HEK293T (cell line): ENCODE measurements at regions not wholly inside any gene's neighbourhood (a gene's known extent, or its start where the extent isn't known, plus 50 kb on each side); places are given as distances from the start of the nearest gene placed in this dataset.
"Not testable (repeated sequence)": the region's sequence is repeated elsewhere in the genome, so short reads cannot be mapped to it uniquely, and the experiment has no call there.

Source experiments
- CTCF ChIA-PET: fragments of 350-600 bp; formaldehyde crosslinking; extraction: SDS; loops from one replicate; lab custom pipeline; 2021; ENCODE audit warnings: antibody characterized with exemption, inconsistent platforms; lab: Yijun Ruan, JAX
- POLR2A ChIA-PET: fragments of 350-600 bp; formaldehyde crosslinking; extraction: SDS; loops from one replicate; lab custom pipeline; 2020; ENCODE audit warnings: antibody characterized with exemption, inconsistent platforms; lab: Yijun Ruan, JAX
- DNase-seq: peaks from one replicate; pipeline ENCODE4 v3.0.0; 2012; ENCODE audit warnings: mixed read lengths; ENCODE audit errors: extremely low spot score
- ARNT ChIP-seq: fragments of 450-650 bp; IDR thresholded peaks from 2 replicates; pipeline ENCODE4 v1.6.1; 2017; ENCODE audit warnings: mild to moderate bottlenecking
- BHLHE40 ChIP-seq: fragments of 450-650 bp; IDR thresholded peaks from 2 replicates; pipeline ENCODE4 v1.6.1; 2016; ENCODE audit warnings: mild to moderate bottlenecking, moderate library complexity, borderline replicate concordance
- CTBP1 ChIP-seq: fragments of 450-650 bp; IDR thresholded peaks from 2 replicates; pipeline ENCODE4 v1.6.1; 2016; ENCODE audit warnings: borderline replicate concordance
- ELF4 ChIP-seq: fragments of 450-650 bp; IDR thresholded peaks from 2 replicates; pipeline ENCODE4 v1.6.1; 2017; ENCODE audit warnings: antibody characterized with exemption
- FOXA1 ChIP-seq: fragments of 450-650 bp; IDR thresholded peaks from 2 replicates; pipeline ENCODE4 v1.6.1; 2016; ENCODE audit warnings: mild to moderate bottlenecking
- FOXK2 ChIP-seq: fragments of 450-650 bp; IDR thresholded peaks from 2 replicates; pipeline ENCODE4 v1.6.1; 2016; ENCODE audit warnings: mild to moderate bottlenecking
- HDGF ChIP-seq: fragments of 450-650 bp; IDR thresholded peaks from 2 replicates; pipeline ENCODE4 v1.6.1; 2017; ENCODE audit warnings: antibody characterized with exemption, borderline replicate concordance
- L3MBTL2 ChIP-seq: fragments of 450-650 bp; conservative IDR thresholded peaks from 2 replicates; pipeline ENCODE4 v1.6.1; 2016; ENCODE audit warnings: mild to moderate bottlenecking
- LEF1 ChIP-seq: fragments of 450-650 bp; IDR thresholded peaks from 2 replicates; pipeline ENCODE4 v1.6.1; 2017; ENCODE audit warnings: mild to moderate bottlenecking, borderline replicate concordance
- NFRKB ChIP-seq: fragments of 450-650 bp; IDR thresholded peaks from 2 replicates; pipeline ENCODE4 v1.6.1; 2016; ENCODE audit warnings: mild to moderate bottlenecking, moderate library complexity
- PKNOX1 ChIP-seq: fragments of 450-650 bp; IDR thresholded peaks from 2 replicates; pipeline ENCODE4 v1.6.1; 2016
- SP1 ChIP-seq: fragments of 450-650 bp; IDR thresholded peaks from 2 replicates; pipeline ENCODE4 v1.6.1; 2017
- SUZ12 ChIP-seq: fragments of 450-650 bp; IDR thresholded peaks from 2 replicates; pipeline ENCODE4 v1.6.1; 2016; ENCODE audit warnings: mild to moderate bottlenecking
- TARDBP ChIP-seq: fragments of 450-650 bp; IDR thresholded peaks from 2 replicates; pipeline ENCODE4 v1.6.1; 2016
- ZNF384 ChIP-seq: fragments of 450-650 bp; IDR thresholded peaks from 2 replicates; pipeline ENCODE4 v1.6.1; 2016

- TF ChIP-seq ELF4 = no peak
- TF ChIP-seq LEF1 = no peak
- no peak for TF ChIP-seq PKNOX1
- no peak for TF ChIP-seq TARDBP
- TF ChIP-seq FOXA1 = no peak
- TF ChIP-seq NFRKB = no peak
- TF ChIP-seq SP1 = no peak
- no peak for TF ChIP-seq ARNT
- TF ChIP-seq ZNF384 = no peak
- TF ChIP-seq FOXK2 = no peak
- no peak for TF ChIP-seq CTBP1
- ChIA-PET POLR2A (no interaction called here), CTCF (no interaction called here)
- no peak for DNase-seq
Measured at GRCh38 chr14:105632010-105632409, 105.6 kb downstream of the TMEM121 start.

- DNase-seq, POLR2A ChIA-PET, CTCF ChIA-PET: not testable (repeated sequence)
Measured at GRCh38 chr14:105633596-105633995, 107.2 kb downstream of the TMEM121 start.

GRCh38 chr14:105635560-105635959 lies 109.2 kb downstream of the TMEM121 start:
- TF ChIP-seq L3MBTL2 = no peak
- no peak for TF ChIP-seq FOXK2
- no peak for TF ChIP-seq FOXA1
- no peak for TF ChIP-seq SUZ12
- TF ChIP-seq CTBP1 = no peak
- TF ChIP-seq HDGF = no peak
- no peak for TF ChIP-seq TARDBP
- TF ChIP-seq ARNT = no peak
- no peak for TF ChIP-seq SP1
- no peak for TF ChIP-seq PKNOX1
- no peak for TF ChIP-seq BHLHE40
- no peak for TF ChIP-seq ZNF384
- no peak for DNase-seq
- ChIA-PET CTCF (no interaction called here), POLR2A (no interaction called here)

- POLR2A ChIA-PET, CTCF ChIA-PET, DNase-seq: not testable (repeated sequence)
Measured at GRCh38 chr14:105636021-105636420, 109.6 kb downstream of the TMEM121 start.

- POLR2A ChIA-PET = no interaction called here
- CTCF ChIA-PET = no interaction called here
- no peak for TF ChIP-seq HDGF
- TF ChIP-seq L3MBTL2 = no peak
- no peak for TF ChIP-seq BHLHE40
- no peak for TF ChIP-seq PKNOX1
- no peak for TF ChIP-seq SUZ12
- TF ChIP-seq ELF4 = no peak
- DNase-seq = no peak
Measured at GRCh38 chr14:105636935-105637334, 110.6 kb downstream of the TMEM121 start.

GRCh38 chr14:105637345-105637744 lies 111.0 kb downstream of the TMEM121 start:
- DNase-seq, POLR2A ChIA-PET, CTCF ChIA-PET: not testable (repeated sequence)

GRCh38 chr14:105639969-105640931 lies 113.9 kb downstream of the TMEM121 start:
- CTCF ChIA-PET, POLR2A ChIA-PET, DNase-seq: not testable (repeated sequence)

GRCh38 chr14:105641075-105641937 lies 114.9 kb downstream of the TMEM121 start:
- POLR2A ChIA-PET = no interaction called here
- CTCF ChIA-PET = no interaction called here
- no peak for DNase-seq
- TF ChIP-seq ELF4 (no peak), ZNF384 (no peak), PKNOX1 (no peak), BHLHE40 (no peak), CTBP1 (no peak), L3MBTL2 (no peak), TARDBP (no peak)

- CTCF ChIA-PET, POLR2A ChIA-PET, DNase-seq: not testable (repeated sequence)
Measured at GRCh38 chr14:105641951-105642350, 115.6 kb downstream of the TMEM121 start.

GRCh38 chr14:105642486-105642885 lies 116.1 kb downstream of the TMEM121 start:
- CTCF ChIA-PET, POLR2A ChIA-PET, DNase-seq: not testable (repeated sequence)

- DNase-seq, CTCF ChIA-PET, POLR2A ChIA-PET: not testable (repeated sequence)
Measured at GRCh38 chr14:105643406-105644052, 117.1 kb downstream of the TMEM121 start.
